NCI-H82 treated with DMSO at 0.1 percent for 48 hours (cell line): ENCODE measurements at regions not wholly inside any gene's neighbourhood (a gene's known extent, or its start where the extent isn't known, plus 50 kb on each side); places are given as distances from the start of the nearest gene placed in this dataset.
"Not testable (repeated sequence)": the region's sequence is repeated elsewhere in the genome, so short reads cannot be mapped to it uniquely, and the experiment has no call there.

ENCODE experiments used
- DNase-seq: peaks from one replicate; lab custom pipeline; 2025; ENCODE audit not compliant: unreplicated experiment; lab: John Stamatoyannopoulos, UW

DNA sequence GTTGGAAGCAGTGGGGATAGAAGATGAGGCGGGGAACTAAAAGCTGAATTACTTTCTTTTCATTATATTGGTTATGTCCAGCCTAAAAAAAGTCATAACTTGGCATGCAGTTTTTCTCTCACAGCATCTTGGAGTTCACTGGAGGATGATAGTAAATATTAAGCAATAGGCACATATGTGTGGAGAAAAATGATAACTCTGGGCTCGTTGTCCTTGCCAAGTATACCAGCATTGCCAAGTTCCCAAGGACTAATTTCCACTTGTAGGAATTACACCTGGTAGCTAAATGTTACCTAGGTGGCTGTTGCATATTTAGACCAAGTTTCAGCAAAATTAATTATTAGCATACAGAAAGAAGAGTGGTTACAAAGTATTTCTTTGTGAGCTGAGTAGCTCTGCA lies 1007.6 kb downstream of the ANKRD7 start:
- no peak for DNase-seq

DNA sequence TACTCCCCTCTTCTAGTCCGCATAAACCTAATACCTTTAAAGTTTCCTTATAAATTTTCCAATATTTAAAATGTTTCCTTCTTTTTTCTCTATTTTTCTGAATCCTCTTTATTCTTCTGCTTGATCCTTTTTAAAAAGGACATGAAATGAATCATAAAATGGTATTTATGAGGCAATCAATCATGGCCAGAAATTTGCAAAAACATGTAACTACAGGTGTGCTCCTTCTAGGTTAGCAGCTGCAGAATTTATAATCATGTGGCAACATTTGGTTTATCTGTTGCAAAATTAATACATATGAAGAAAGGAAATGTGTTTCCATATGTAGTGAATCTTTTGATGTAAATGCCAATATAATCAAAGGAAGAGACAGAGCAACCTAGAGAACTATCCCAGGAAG lies 1008.5 kb downstream of the ANKRD7 start:
- no peak for DNase-seq

- DNase-seq, result no peak
Measured at GRCh38 chr7:119252962-119253361, 1020.0 kb upstream of the KCND2 start.

- no peak for DNase-seq
Measured at GRCh38 chr7:119254742-119255141, 1018.2 kb upstream of the KCND2 start.

DNA sequence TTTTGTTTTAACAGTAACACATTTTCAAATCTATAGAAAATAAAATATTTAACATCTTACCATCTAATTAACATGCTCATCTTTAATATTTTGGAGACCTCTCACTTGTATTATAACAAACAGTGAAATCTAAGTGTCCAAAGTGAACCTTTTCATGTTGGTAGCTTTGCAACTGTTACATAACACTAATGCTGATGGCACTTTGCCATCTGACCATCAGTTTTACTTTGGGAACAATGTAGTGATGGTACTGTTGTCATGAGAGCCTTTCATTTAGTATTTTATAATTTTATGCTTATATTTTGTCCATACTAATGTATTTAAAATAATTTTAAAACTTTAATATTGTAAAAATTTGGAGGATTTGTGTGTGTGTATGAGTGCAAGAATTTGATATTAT lies 1017.0 kb upstream of the KCND2 start:
- DNase-seq, result no peak

GRCh38 chr7:119256446-119257131 lies 1016.4 kb upstream of the KCND2 start:
- DNase-seq, result no peak

DNA sequence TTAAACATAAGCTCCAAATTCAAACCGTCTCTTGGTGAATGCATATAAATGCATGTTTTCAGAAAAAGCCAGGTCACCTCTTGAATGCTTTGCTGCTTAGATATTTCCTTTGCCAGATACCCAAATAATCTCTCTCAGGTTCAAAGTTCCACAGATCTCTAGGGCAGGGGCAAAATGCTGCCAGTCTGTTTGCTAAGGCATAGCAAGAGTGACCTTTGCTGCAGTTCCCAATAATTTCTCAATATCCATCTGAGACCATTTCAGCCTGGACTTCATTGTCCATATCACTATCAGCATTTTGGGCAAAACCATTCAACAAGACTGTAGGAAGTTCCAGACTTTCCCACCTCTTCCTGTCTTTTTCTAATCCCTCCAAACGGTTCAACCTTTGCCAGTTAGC lies 1006.2 kb upstream of the KCND2 start:
- not testable (repeated sequence) for DNase-seq

- DNase-seq, result peak; percentile 37
Measured at GRCh38 chr7:119270045-119270464, 1002.9 kb upstream of the KCND2 start.

DNA sequence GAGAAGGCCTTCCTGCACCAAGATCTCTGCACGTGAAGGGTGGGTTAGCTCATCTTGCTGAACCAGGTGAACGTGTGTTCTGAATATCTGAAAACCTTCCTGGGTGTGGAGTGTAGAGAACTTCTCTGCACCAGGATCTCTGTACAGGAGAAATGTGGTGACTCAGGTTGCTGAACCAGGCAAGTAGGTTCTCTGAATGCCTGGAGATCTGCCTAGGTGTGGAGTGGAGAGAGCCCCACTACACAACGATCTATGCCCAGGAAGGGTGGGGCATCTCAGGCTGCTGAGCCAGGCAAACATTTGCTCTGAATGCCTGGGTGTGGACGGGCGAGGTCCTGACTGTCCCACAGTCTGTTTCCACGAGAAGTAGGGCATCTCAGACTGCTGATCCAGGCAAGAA lies 1002.3 kb upstream of the KCND2 start:
- no peak for DNase-seq

DNA sequence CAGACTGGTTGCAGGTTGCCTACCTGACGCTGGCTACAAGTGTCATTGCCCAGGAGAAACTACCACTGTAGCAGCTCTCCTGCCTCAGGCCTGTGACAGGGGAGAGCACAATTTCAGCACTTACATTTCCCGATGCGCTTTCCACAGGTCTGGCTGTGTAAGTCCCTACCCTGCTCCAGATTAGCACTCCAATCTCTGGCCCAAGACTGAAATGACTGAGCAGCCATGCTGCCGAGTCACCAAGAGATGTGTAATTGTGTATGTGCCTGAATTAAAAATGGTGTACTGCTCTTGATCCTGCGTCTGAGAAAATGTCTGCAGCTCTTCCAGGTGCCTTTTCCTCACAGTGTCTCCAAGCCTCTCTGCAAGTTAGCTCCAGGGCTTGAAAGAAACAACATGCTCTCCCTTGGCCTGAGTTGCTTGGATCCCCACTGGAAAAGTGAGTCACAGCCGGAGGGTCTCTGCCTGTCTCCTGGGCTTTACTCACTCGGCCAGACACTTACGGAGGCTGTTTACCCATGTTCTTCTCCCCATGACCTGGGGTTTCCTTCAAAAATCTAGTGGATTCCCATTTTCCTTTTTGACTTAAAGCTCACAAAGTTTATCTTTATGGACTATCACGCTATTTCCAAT lies 1001.7 kb upstream of the KCND2 start:
- DNase-seq, result no peak

DNA sequence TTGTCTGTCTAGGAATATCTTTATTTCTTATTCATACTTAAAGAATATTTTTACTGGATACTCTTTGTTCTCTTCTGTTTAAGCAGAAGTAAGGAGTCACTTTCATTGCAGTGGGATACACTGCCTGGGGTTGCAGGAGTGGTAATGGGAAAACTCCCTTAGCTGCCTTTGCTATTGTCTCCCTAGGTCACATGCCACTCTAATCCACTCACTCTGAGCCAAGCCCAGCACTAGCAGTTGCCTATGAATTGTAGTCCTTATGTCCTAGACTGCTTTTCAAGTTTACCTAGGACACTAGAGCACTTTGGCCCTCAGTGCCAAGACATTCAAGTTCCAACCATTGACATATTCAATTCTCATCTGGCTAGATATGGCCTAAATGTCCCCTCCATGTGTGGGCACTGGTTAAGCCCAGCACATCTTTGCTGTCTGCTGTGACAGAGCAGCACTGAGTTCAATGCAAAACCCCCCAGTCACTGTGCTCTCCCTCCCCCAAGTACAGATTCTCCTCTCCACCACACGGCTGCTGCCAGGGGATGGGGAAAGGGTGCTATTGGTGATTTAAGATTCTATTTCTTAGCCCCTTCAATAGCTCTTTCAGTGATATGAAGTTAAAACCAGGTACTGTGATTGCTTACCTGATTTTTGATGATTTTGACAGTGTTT lies 991.7 kb upstream of the KCND2 start:
- DNase-seq, result peak; percentile 17

- DNase-seq, result peak; percentile 62
Measured at GRCh38 chr7:119283353-119283752, 989.6 kb upstream of the KCND2 start.

GRCh38 chr7:119288416-119288815 lies 984.6 kb upstream of the KCND2 start:
- DNase-seq, result no peak

- DNase-seq, result not testable (repeated sequence)
Measured at GRCh38 chr7:119300341-119300740, 972.6 kb upstream of the KCND2 start.

DNA sequence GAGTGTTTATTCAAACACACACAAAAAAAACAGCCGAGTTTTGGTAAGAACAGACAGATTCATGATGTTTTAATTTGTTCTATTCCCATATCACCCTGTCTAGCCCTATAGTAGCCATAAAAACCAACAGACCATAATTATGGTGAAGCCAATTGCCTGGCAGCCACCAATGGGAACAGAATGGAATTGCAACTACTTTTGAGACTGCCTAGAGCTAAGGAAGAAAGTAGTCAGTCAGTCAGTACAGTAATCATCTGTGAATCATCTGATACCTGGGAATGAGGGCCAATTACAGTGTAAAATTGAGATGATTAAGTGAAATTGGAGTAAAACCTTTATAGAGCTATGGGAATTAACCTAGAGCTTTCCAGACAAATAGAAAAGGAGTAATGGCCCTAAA lies 952.7 kb upstream of the KCND2 start:
- DNase-seq, result no peak

DNA sequence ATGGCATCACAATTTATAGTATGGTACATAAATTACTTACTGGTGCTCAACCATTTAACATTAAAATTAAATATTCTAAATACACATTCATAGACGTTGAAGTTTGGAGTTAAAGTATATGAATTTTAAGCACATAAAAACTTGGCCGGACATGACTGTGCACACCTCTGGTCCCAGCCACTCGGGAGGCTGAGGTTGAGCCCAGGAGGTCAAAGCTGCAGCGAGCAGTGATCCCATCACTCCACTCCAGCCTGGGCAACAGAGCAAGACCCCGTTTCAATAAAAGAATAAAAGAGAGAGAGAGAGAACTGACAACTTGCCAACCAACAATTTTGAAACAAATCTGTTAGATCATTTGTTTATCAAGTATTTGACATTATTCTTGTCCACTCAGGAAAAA lies 943.3 kb upstream of the KCND2 start:
- DNase-seq, result no peak

GRCh38 chr7:119335405-119335804 lies 937.6 kb upstream of the KCND2 start:
- no peak for DNase-seq

DNA sequence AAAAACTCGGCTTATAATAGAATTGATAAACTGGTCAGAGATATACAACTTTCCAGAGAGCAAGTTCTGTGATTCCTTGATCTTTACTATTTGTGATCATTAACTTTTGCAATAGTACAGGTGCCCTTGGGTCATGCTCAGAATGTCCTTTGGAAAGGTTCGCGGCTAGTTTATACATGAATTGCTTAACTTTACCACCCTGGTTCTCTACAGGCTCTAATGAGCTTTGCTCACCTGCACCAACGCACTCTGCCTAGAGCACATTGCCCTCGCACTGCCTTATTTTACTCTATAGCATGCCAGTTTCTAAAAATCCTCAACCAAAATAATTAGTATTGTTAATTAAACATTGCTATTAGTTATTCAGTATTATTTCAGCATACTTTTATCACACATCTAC lies 931.2 kb upstream of the KCND2 start:
- no peak for DNase-seq

DNA sequence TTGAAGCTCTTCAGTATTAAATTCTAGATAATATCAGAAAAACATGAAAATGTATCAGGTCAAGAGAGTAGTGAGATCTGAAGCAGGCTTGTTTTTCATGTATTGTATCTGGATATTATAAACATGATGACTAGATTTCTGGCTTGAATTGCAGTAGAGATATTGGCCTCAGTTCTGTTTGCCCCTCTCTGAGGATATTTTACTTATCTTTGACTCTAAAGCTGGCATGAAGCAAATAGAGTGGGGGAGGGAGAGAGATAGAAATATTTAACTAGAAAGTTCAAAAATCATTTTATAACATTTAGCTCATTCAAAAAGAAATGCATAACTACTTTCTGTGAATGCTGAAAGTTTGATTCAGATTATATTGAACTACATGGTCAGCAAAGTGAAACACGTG lies 929.7 kb upstream of the KCND2 start:
- no peak for DNase-seq

GRCh38 chr7:119344466-119344865 lies 928.5 kb upstream of the KCND2 start:
- no peak for DNase-seq

DNA sequence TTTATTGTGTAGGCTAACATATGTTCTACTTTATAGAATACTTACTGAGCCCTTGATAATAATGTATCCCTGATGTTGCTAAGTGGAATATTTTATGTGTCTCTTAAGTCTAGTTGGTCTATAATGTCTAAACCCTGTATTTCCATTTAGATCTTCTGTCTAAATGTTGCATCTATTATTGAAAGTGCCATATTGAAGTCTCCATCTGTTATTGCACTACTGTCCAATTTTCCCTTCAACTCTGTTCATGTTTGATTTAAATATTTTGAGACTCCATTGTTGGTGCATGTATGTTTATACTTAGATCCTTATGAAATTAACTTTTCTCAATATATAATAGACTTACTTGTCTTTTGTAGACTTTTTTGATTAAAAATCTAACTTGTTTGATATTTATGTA lies 924.5 kb upstream of the KCND2 start:
- DNase-seq, result no peak

- no peak for DNase-seq
Measured at GRCh38 chr7:119350334-119350733, 922.6 kb upstream of the KCND2 start.
